G401 (cell line): ENCODE measurements at regions not wholly inside any gene's neighbourhood (a gene's known extent, or its start where the extent isn't known, plus 50 kb on each side); places are given as distances from the start of the nearest gene placed in this dataset.

ENCODE experiments used
- DNase-seq: peaks from one replicate; pipeline ENCODE4 v3.0.0-alpha.2; 2015; ENCODE audit warnings: low spot score
- in situ Hi-C: cut with HindIII; loops from 2 replicates; pipeline ENCODE4 v1.10.0; 2016; ENCODE audit warnings: low sequenced_read_pairs, mixed read lengths

GRCh38 chr12:30514666-30515065 is 181.0 kb downstream of the IPO8 start:
- in situ Hi-C loops, result no loop called here
- no peak for DNase-seq

DNA sequence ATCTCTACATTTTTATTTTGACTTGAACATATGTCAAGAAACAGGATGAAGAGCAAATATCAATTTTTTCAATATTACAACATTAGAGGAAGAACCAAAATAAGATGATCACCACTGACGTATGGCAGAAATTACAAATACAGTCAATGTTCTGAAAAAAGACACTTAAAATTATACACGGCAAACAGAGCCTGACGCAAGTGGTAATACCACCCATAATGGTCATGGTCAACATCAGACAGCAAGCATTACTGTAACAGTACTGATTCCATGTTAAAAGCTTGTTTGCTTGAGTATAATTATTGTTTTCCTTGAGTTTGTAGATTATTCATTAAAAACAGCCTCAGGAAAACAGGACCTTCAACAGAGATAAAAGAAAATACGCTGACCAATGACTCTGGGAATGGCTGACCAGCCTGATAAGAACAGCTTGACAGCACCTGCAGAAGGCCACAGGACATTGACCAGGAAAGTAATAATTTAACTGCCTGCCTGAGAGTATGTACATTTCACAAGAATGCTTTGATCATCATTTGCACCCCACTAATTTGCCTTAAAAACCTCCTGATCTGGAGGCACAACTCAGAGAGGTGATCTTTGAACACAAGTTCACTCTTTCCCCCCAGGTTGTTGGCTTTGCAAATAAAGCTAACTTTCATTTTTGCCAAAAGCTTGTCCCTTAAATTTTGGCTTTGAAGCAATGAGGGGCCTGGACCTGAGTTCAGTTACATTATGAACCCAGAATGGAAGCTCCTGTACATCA is 187.3 kb downstream of the IPO8 start:
- DNase-seq, result no peak
- in situ Hi-C loops, result no loop called here

DNA sequence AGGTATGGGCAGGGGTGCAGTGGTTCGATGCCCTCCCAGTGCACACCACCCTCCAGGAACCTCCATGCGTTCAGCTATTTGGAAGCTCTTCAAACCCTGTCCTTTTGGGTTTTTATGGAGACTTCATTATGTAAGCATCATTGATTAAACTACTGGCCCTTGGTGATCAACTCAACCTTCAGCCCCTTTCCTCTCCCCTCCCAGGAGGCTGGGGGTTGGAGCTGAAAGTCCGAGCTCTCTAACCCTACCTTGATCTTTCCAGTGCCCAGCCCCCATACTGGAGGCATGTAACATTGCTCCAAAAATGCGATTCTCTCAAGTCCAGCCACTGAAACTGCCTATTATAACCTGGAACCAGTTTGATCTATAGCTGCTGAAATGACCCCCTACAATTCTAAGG is 188.1 kb downstream of the IPO8 start:
- in situ Hi-C loops, result no loop called here
- no peak for DNase-seq

DNA sequence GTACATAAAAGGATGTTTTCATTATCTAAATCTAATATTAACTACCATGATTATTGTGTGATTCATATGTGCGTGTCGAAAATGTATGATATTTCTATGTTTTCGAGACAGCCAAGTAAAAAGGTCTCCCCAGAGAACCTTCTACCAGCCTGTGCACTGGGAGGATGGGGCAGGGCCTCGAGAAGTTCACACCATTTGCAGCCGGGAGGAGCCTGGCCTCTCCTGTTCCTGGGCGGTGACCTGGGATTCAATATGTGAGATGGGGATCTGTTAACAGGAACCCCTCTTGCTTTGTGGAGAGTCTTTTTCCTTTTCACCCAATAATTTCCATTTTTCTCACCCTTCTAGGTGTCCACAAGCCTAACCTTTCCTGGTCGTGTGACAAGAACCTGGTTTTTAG is 189.3 kb downstream of the IPO8 start:
- no peak for DNase-seq
- in situ Hi-C loops, result no loop called here

DNA sequence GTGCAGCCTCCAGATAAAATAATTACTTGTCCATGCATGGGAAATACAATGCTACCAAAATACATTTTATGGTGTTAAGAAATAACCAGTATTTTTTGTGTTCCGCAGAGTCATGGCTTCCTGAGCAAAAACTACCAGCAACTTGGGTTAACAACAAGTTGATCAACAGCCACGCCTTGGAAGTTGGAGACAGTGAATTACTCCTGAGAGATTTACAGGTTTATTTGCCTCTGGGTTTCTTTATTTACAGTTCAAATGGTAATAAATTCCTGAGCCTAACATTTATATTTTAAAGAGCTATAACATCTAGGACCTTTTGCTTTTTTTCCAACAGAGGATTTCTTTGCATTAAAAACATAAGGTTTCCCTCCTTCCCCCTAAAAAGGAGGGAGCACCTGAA is 194.0 kb downstream of the IPO8 start:
- in situ Hi-C loops, result no loop called here
- DNase-seq, result no peak

GRCh38 chr12:30500532-30500931 is 195.1 kb downstream of the IPO8 start:
- DNase-seq, result no peak
- in situ Hi-C loops, result no loop called here

DNA sequence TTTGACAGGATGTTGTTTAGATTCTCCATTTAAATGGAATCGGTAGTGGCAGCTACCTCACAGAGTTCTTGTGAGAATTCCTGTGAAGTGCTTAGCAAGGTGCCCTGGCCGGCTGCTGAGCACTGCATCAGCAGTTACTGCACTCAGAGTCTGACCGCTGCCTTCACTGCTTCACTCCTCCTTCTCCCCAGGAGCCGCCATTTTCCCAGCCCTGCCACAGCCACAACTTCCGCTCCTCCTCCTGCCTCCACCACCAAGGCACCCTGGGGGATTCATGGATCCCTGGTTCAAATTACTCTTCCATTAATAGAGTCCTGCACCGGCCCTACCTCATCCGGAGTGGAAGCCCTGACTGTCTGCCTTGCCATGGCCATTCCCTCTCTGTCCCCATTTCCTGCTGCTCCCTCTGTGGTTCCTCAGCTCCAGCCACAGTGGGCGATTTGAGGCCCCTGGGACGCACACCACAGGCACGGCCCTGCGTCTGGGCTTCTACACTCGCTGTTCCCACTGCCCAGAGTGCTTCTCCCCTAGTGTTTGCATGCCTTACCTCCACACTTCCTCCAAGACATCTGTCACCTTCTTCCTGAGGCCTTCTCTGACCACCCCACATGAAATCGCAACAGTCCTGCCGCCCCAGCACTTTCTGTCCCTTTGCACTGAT is 210.3 kb downstream of the IPO8 start:
- in situ Hi-C loops, result no loop called here
- DNase-seq, result no peak

DNA sequence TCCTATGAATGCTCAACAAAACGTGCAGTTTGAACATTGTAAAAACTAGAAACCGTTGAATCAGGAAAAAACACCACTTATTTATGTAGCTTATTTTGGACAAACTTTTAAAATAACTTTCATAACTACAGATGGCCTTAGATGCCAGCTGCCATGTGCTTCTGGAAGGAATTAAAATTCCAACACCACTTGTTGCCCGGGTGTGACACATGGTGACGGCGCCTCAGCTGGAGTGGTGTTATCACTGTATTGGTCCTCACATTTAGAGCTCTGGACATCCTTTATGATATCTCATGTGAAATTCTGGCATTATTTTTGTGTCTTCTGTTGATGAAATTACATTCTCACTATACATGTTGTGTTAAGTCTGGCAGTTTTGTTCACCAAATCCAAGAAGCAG is 211.0 kb downstream of the IPO8 start:
- in situ Hi-C loops, result no loop called here
- no peak for DNase-seq

DNA sequence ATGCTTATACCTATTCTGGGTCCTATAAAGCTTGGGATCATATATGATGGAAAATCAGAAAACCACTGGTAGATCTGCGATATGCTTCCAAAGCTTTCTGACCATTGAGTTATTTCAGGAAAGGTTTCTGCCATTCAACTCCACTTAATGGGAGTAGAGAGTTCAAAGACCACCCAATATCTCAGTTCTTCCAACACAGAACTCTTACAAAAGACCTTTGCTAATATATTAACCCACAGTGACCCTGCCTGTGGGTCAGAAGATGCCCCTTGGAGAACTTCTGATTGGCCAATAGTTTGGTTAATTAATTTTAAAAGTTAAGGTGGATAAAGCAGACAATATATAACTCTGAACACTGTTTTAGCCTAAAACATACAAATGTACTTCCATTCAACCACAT is 213.0 kb downstream of the IPO8 start:
- no peak for DNase-seq
- in situ Hi-C loops, result no loop called here

- in situ Hi-C loops, result no loop called here
- DNase-seq, result no peak
Observed at GRCh38 chr12:30473274-30473673, 222.4 kb downstream of the IPO8 start.

- in situ Hi-C loops, result no loop called here
- no peak for DNase-seq
Observed at GRCh38 chr12:30466093-30466585, 229.5 kb downstream of the IPO8 start.

- no peak for DNase-seq
- in situ Hi-C loops, result no loop called here
Observed at GRCh38 chr12:30463636-30464035, 232.0 kb downstream of the IPO8 start.

DNA sequence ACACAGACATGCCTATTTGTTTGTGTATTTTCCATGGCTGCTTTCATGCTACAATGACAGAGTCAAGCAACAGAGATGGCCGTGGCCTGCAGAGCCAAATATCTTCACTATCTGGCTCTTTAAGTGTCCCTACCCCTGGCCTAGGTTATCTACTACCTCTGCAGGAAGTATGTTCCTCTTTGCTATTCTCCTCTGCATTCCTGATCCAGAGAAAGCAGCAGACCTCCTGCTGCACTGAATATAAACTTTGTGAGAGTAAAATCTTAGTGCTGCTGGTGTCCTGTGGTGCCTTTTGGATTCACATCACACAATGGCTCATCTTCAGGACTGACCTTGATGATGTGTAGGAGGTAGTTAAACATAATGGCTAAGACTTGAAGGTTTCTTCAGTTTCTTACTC is 233.4 kb downstream of the IPO8 start:
- in situ Hi-C loops, result no loop called here
- DNase-seq, result no peak

GRCh38 chr12:30461026-30461615 is 234.5 kb downstream of the IPO8 start:
- DNase-seq, result no peak
- in situ Hi-C loops, result no loop called here

DNA sequence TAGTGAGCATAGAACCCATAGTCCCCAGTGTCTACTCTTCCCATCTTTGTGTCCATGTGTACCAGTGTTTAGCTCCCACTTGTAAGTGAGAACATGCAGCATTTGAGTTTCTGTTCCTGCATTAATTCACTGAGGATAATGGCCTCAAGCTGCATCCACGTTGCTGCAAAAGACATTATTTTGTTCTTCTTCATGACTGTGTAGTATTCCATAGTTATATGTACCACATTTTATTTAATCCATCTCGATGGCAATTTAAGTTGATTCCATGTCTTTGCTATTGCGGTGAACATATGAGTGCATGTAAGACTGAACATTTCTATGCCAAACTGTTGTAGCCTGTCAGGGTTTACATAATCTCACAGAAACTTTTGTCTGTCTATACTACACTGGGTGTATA is 237.2 kb downstream of the IPO8 start:
- in situ Hi-C loops, result no loop called here
- no peak for DNase-seq

DNA sequence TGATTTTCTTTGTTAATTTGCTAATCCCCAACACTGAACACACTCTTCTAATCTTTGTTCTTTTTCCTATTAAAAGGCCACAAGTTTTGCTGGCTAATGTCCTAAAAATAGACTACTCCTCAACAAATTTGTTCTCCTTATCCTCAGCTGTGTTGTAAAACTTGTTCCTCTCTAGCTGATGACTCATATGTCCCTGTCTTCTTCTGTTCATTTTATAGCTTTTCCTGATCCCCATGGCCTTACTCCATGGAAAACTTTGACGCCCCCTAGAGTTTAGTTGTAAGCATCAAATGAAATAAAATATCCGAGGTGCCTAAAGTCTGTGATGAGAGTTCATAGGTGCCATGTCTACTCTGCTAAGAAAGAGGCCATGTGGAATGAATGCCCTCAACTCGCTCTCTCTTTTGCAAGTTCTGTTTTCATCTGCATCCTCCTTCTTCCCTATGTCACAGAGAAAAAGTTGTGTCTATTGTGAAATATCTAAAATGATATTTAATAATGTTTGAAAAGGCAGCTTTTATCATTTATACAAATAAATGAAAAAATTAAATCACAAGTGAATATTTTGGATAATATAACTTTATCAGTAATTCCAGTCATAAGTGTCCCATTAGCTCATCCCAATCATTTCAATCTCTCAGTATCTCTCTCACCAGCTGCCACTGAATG is 237.9 kb downstream of the IPO8 start:
- DNase-seq, result no peak
- in situ Hi-C loops, result no loop called here

DNA sequence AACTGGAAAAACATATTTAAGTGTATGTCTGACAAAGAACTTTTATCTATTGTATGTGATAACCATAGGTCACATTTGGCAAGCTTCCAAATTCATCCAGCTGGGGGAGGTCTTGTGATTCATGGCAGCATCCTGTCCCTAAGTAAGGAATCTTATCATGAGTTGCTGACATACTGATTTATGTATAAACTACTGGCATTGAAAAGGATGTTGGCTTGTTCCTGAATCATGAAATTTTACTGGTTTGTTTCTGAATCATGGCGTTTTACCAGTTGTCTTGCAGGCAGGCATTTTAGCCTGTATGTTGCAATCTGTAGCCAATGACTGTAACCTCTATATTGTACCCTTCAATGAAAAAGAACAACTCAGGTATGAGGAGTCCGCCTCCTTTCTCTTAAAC is 244.8 kb downstream of the IPO8 start:
- in situ Hi-C loops, result no loop called here
- no peak for DNase-seq

GRCh38 chr12:30450226-30450625 is 245.4 kb downstream of the IPO8 start:
- DNase-seq, result no peak
- in situ Hi-C loops, result no loop called here

GRCh38 chr12:30448038-30448437 is 247.6 kb downstream of the IPO8 start:
- no peak for DNase-seq
- in situ Hi-C loops, result no loop called here
